ENCODE measurements at regions not wholly inside any gene's neighbourhood (a gene's known extent, or its start where the extent isn't known, plus 50 kb on each side); places are given as distances from the start of the nearest gene placed in this dataset.
"Not testable (repeated sequence)": the region's sequence is repeated elsewhere in the genome, so short reads cannot be mapped to it uniquely, and the experiment has no call there.

- DNase-seq = no peak
These were observed 56.1 kb downstream of the CAPZA3 start for GRCh38 chr12:18794000-18794399.

GRCh38 chr12:18797604-18798003 lies 59.7 kb downstream of the CAPZA3 start:
- no peak for DNase-seq

GRCh38 chr12:18798535-18799361 lies 60.8 kb downstream of the CAPZA3 start:
- DNase-seq = peak; percentile 6

DNA sequence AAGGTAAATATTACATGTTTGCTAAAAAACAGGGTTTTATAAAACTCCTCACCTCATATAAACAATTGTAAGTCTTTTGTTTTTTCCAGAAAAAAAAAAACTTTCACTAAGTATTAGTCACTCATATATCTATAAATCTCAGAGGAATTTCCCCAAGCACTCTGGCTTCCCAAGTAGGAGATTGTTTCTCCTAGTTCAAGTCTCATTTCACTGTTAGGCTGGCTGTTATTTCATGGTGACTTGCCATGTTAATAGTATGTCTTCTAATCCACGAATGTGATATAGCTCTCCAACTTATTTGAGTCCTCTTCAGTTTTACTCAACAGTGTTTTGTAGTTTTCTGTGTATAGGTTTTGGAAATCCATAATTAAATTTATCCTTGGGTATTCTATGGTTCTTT lies 61.6 kb downstream of the CAPZA3 start:
- no peak for DNase-seq

DNA sequence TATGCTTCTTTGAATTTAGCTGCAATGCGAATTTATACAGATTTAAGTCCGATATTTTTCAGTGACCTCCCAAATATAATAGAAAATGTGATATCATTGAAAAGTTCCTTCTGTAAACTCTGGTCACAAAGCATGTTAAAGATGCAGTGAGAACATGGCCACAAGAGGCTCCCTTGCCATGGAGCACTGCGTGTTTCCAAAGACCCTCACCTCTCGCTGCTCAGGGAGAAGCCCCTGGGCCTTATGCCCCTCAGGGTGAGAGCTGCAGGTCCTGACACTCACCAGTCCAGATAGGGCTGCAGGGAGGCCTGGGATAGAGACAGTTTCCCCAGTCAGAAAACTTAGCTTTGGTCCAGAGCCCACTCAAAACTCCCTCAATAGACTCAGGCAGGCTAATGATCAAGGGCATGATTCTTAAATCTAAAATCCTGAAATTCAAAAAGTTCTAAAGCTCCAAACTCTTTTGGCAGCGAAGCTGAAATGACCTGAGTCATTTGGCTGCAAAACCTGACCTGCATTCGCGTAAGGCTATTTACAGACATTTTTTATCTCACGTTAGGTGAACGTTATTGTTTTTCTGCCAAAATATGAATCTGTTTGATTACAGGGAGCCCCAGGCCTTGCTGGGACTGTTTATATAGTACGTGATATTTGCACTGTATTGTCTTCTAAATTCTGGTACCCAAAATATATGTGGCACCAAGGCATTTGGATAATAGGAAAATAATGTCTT lies 67.8 kb downstream of the CAPZA3 start:
- no peak for DNase-seq

DNA sequence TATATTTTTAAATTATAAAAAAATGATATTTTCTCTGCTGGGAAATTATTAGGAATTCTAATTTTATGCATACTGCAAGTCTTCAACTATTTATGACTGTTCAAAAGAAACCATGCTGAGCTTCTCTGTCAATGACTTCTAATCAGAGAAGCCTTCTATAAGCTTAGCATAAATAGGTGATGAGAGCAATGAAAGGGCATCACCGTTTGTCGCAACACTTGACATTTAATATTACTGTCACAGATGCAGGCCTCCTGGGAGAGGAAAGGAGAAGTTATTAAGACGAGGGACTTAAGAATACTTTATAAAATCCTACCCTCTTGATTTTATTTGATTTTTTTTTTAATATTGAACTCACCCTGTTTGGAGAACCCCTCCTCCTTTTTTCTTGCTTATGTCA lies 69.8 kb downstream of the CAPZA3 start:
- peak; percentile 75 for DNase-seq

DNA sequence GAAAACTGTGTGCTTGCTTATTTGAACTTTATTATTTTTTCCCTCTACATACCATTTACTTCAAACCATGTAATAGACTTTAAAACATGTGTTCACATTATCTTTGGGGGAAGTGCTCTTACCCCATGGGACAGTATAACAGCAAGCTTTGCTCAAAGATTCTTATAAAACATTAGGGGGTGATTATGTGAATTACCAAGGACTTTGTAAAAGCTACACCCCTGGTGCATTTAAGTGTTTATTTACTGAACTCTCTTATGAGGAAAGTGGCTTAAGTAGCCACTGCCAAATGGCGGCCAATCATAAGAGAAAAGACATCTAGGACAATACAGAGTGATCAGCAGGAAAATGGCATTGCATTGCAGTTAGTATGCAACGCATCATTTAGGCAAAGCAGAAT lies 70.3 kb downstream of the CAPZA3 start:
- no peak for DNase-seq

- DNase-seq = no peak
These were observed 72.8 kb downstream of the CAPZA3 start for GRCh38 chr12:18810537-18811253.

DNA sequence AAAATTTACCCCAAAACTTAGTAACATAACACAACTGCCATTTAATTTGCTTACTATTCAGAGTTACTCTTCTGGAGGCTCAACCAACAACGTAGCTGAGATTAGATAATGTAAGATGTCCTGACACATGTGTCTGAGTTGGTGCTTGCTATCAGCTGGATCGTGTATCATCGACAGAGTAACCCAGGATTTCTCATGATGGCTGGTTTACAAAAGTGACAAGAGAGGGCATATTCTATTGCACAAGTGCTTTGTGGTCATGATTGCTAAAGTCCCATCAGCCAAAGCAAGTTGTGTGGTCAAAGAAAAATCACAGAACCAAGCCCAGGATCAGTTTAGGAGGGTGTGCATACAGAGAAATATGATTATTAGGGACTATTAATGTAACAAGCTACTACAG lies 73.4 kb downstream of the CAPZA3 start:
- DNase-seq = no peak

GRCh38 chr12:18813753-18814152 lies 75.8 kb downstream of the CAPZA3 start:
- no peak for DNase-seq

DNA sequence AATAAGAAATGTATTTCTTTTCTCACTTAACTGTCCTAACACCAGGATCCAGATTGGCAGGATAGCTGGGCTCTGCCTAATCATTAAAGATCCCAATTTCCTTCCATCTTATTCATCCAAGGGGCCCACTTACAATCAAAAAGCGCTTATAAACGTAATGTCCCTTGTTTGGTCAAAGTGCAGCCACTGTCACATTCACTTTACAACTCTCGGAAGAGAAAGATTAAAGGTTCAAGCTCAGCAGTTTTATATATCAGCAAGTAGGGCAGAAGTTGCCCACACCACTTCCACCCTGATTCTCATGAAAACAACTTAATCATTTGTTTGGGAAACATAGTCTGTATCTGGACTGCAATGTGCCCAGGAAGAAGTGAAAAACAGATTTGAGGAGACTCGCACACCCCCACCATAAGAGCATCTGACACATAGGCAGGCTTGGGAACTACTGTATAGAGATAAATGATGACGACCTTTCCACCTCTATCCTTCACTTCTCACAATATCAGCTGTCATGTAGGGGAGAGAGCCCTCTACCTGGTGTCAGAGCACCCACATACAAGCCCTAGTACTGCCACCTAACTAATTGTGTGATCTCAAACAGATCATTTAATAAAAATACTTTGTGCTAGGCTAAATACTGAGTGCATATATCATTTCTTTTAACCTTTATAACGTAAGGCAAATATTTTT lies 80.8 kb downstream of the CAPZA3 start:
- no peak for DNase-seq

DNA sequence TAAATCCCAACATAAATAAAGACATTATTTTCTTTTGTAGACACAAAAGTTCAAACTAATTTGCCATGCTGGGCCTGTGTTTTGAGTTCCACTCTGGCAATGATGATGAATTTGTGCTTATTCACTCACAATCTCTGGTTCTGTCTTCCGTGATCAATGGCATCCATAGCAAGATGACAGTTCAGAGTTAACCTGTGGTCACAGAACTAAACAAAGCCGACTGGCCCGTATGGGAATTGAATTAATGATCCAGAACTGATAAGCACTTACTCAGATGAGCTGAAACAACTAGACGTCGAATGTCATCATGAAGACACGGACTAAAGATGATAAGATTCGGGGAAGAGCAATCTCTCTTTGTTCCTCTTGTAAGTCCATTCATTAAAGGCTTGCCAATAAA lies 81.6 kb downstream of the CAPZA3 start:
- DNase-seq = no peak

- DNase-seq = no peak
These were observed 85.5 kb downstream of the CAPZA3 start for GRCh38 chr12:18823461-18823860.

- no peak for DNase-seq
These were observed 86.4 kb downstream of the CAPZA3 start for GRCh38 chr12:18824287-18824686.

DNA sequence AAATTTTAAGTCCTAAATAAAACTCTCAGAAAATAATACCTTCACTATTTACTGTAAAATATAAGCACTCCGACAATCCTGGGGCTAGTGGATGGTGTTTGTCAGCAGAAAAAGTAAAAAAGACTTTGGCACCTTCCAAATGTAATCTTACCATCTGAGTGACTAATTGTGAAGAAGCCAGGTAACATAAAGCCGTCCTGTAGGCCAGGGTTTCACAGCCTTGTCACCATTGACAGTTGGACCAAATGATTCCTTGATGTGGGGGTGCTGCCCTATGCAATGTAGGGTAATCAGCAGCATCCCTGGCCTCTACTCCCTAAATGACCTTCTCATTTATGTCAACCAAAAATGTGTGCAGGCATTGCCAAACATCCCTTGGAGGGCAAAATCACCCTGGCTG lies 87.2 kb downstream of the CAPZA3 start:
- DNase-seq = no peak

DNA sequence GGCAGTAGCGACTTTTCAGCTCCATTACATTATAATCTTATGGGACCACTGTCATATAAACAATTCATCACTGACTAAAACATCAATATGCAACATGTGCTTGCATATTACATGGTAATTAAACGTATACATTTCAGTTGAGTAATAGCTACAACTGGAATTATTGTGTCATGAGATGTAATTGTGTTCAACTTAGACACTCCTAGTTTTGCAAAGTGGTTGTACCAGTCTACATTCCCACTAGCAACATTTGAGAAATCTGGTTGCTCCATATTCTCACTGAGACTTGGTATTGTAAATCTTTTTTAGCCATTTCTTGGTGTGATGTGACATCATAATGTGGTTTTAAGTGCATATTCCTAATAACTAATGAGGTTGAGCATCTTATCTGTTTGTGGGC lies 90.0 kb downstream of the CAPZA3 start:
- no peak for DNase-seq

GRCh38 chr12:18828483-18828882 lies 90.6 kb downstream of the CAPZA3 start:
- no peak for DNase-seq

GRCh38 chr12:18828987-18829386 lies 91.1 kb downstream of the CAPZA3 start:
- DNase-seq = no peak

GRCh38 chr12:18832932-18833331 lies 95.0 kb downstream of the CAPZA3 start:
- not testable (repeated sequence) for DNase-seq

- no peak for DNase-seq
These were observed 99.1 kb downstream of the CAPZA3 start for GRCh38 chr12:18837025-18837424.

- no peak for DNase-seq
These were observed 99.6 kb downstream of the CAPZA3 start for GRCh38 chr12:18837505-18837904.

DNA sequence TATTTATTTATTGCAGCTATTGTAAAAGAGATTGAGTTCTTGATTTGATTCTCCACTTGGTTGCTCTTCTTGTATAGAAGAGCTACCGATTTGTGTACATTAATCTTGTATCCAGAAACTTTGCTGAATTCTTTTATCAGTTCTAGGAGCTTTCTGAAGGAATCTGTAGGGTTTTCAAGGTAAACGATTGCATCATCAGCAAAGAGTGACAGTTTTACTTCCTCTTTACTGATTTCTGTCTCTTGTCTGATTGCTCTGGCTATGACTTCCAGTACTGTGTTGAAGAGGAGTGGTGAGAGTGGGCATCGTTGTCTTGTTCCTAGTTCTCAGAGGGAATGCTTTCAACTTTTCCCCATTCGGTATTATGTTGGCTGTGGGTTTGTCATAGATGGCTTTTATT lies 103.1 kb downstream of the CAPZA3 start:
- DNase-seq = not testable (repeated sequence)

GRCh38 chr12:18849080-18849479 lies 111.2 kb downstream of the CAPZA3 start:
- DNase-seq = no peak
